ENCODE measurements at regions not wholly inside any gene's neighbourhood (a gene's known extent, or its start where the extent isn't known, plus 50 kb on each side); places are given as distances from the start of the nearest gene placed in this dataset.
"Not testable (repeated sequence)": the region's sequence is repeated elsewhere in the genome, so short reads cannot be mapped to it uniquely, and the experiment has no call there.

DNA sequence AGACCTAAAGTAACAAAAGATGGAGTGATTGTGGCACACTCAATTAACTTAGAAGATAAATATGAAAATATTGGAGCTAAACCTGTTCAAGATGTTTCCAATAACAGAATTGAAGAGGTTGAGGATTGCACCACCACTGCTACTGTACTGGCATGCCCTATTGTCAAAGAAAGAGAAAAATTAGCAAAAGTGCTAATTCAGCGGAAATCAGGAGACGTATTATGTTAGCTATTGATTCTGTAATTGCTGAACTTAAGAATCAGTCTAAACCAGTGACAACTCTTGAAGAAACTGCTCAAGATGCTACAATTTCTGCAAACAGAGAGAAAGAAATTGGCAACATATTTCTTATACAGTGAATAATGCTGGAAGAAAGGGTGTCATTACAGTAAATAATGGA is 754.4 kb downstream of the CDH18 start:
- no peak for DNase-seq (ENCODE audit: low read depth)

DNA sequence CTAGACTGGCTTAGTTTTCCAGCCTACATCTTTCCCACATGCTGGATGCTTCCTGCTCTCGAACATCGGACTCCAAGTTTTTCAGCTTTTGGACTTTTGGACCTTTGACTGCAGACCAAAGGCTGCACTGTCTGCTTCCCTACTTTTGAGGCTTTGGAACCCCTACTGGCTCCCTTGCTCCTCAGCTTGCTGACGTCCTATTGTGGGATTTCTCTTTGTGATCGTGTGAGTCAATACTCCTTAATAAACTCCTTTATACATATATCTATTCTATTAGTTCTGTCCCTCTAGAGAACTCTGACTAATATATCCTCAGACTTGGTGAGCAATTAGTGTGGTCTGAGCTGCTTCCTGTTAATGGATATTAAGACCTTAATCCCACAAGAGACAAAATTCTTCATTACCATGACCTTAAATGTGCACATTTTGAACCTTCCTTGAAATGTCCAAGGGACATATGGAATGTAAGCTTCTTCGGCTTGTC is 752.9 kb downstream of the CDH18 start:
- DNase-seq (ENCODE audit: low read depth), result no peak

DNA sequence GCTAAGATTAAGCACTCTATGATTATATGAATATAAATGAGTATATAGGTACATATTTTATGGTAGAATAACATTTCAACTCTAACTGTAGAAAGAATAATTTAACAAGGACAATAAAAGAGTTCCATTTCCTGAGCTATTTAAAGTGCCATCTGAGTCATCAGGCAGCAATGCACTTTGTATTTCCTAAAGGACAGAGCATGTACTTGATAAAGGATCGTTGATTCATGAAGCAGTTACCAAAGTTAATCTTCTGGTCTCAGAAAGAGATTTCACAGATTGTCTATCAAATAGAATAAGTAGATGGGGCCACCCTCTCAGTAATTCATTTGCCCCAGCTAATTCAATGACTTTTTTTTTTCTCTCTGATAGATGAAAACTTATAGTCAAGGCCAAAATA is 747.8 kb downstream of the CDH18 start:
- peak; percentile 49 for DNase-seq (ENCODE audit: low read depth)

DNA sequence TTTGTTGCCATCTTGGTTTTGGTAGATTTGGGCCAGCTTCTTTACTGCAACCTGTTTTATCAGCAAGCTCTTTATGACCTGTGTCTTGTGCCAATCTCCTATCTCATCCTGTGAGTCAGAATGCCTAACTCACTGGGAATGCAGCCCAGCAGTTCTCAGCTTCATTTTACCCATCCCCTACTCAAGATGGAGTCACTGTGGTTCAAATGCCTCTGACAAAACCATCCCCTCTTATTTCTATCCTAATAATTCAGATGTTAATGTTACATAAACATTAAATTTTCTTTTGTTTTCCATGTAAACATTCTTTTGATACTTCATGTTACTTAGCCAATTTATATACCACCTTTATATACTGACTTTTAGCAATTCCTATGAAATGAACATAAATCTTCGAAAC is 746.3 kb downstream of the CDH18 start:
- no peak for DNase-seq (ENCODE audit: low read depth)

DNA sequence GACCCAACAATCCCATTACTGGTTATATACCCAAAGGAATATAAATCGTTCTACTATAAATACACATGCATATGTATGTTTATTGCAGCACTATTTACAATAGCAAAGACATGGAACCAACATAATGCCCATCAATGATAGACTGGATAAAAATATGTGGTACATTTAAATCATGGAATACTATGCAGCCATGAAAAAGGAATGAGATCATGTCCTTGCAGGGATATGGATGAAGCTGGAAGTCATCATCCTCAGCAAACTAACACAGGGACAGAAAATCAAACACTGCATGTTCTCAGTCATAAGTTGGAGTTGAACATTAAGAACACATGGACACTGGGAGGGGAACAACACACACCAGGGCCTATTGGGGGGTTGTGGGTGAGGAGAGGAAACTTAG is 741.8 kb downstream of the CDH18 start:
- not testable (repeated sequence) for DNase-seq (ENCODE audit: low read depth)

DNA sequence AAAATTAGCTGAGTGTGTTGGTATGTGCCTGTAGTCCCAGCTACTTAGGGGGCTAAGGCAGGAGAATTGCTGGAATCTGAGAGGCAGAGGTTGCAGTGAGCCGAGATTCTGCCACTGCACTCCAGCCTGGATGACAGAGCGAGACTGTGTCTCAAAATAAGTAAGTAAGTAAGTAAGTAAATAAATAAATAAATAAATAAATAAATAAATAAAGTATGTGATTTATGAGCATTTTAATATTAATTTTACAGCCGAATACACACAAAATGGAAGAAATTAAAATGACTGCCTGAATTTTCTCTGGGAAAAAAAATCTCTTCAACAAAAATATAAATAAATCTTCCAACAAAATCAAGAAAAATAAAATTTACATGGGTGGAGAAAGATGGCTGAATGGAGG is 740.7 kb downstream of the CDH18 start:
- no peak for DNase-seq (ENCODE audit: low read depth)

DNA sequence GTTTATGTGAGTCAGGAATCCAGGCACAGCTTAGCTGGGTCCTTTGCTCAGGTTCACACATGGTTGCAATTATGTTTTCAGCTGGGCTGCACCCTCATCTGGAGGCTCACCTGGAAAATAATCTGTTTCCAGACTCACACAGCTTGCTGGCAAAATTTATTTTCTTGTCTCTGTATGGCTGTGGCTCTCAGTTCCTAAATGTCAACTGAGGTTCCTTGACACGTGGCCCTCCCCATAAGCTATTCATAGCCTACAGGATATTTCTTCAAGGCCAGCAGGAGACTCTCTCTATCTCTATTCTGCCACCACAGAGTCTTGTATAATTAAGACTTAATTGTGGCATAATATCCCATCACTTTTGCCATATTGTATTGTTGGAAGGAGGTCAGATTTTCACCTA is 732.0 kb downstream of the CDH18 start:
- DNase-seq (ENCODE audit: low read depth), result no peak

DNA sequence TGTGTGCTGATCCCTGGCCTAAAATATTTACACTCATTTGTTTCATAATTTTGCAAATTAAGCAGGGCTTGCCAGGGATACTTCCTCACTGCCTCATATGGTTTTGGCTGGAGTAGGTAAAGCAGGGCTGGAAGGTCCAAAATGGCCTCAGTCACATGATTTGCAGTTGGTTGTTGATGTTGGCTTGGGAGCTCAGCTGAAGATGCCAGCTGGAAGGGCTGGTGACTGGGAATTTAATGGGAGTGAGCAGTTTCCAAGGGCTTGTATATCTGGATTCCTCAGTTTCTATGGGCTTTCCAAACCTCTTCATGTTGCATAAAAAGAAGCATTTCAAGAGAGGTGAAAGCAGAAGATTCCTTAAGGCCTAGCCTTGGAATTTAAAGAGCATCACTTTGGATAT is 729.3 kb downstream of the CDH18 start:
- no peak for DNase-seq (ENCODE audit: low read depth)

DNA sequence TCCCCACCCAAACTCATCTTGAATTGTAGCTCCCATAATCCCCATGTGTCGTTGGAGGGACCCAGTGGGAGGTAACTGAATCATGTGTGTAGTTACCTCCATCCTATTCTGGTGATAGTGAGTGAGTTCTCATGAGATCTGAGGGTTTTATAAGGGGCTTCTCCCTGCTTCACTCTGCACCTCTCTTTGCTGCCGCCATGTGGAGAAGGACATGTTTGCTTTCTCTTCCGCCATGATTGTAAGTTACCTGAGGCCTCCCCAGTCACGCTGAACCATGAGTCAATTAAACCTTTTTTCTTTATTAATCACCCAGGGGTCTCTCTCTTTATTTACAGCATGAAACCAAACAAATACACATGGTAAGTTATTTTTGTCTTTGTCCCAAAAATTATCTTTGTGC is 726.1 kb downstream of the CDH18 start:
- DNase-seq (ENCODE audit: low read depth), result no peak

DNA sequence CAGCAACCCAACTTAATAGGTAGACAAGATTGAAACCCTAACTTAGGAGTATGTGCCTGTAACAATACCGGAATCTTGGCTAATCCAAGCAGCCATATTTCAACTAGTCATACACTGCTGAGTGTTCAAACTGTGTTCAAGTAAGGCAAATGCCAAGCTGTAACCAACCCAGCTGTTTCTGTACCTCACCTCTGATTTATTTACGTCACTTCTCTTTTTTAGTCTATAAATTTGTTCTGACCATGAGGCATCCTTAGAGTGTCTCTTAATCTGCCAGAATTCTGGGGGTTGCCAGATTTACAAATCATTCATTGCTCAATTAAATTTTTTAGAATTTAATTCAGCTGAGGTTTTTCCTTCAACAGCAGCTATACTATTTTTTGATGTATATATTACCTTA is 723.2 kb downstream of the CDH18 start:
- no peak for DNase-seq (ENCODE audit: low read depth)

DNA sequence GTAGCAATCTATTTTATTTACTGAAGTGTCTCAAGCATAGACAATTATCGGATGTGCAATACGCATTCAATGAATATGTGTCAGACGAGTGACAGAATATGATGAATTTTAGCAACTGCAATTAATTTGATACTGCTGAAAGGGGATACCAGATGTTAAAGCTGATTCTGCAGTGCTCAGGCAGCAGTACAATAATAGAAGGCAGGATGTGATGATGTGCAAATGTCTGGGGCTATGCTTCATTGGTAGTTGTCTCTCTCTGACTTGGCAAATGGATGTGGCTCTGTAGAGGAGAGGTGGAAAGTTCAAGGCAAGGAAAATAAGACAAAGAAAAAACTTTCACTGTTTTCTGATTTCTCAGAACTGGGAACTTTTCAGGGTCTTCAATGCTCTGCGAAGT is 721.2 kb downstream of the CDH18 start:
- DNase-seq (ENCODE audit: low read depth), result no peak

DNA sequence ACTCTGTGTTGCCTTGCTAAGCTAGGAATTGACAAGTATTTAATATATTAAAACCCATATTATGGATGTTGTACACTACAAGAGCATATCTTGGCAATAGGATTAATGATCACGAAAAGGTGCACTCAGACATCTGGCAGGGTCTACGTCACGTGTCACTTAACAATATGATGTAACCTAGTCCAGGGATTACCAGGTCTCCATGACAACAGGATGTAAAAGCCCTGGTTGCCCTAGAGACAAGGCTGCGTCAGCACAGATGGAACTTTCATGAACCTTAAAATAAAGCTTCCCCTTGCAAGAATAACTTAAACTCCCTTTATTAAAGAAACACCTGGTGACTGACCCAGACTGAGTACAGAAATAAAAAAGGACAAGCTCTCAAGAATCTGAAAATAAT is 717.8 kb downstream of the CDH18 start:
- DNase-seq (ENCODE audit: low read depth), result no peak

DNA sequence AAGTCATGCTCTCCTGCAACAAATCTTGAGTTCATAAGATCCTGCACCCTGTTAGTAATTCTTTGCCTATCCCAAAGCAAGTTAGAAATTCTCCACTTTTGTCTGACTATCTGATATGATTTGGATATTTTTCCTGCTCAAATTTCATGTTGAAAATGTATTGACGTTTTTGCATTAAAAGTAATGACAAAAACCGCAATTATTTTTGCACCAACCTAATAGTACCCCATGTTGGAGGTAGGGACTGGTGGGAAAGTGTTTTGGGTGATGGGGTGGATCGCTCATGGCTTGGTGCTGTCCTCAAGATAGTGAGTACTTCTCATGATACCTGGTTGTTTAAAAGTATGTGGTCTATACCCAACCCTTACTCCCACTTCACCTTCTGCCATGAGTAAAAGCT is 713.4 kb downstream of the CDH18 start:
- DNase-seq (ENCODE audit: low read depth), result no peak

DNA sequence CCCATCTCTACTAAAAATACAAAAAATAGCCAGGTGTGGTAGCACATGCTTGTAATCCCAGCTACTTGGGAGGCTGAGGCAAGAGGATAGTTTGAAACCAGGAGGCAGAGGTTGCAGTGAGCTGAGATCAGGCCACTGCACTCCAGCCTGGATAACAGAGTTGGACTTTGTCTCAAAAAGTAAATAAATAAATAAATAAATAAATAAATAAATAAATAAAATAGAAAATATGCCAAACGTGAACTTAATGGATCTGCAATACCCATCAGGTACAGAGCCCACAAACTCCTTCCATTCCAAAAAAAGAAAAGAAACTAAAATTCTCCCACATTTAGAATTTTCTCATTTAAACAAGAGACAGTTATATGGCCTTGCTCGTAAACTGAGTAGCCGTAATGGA is 702.7 kb downstream of the CDH18 start:
- DNase-seq (ENCODE audit: low read depth), result no peak

DNA sequence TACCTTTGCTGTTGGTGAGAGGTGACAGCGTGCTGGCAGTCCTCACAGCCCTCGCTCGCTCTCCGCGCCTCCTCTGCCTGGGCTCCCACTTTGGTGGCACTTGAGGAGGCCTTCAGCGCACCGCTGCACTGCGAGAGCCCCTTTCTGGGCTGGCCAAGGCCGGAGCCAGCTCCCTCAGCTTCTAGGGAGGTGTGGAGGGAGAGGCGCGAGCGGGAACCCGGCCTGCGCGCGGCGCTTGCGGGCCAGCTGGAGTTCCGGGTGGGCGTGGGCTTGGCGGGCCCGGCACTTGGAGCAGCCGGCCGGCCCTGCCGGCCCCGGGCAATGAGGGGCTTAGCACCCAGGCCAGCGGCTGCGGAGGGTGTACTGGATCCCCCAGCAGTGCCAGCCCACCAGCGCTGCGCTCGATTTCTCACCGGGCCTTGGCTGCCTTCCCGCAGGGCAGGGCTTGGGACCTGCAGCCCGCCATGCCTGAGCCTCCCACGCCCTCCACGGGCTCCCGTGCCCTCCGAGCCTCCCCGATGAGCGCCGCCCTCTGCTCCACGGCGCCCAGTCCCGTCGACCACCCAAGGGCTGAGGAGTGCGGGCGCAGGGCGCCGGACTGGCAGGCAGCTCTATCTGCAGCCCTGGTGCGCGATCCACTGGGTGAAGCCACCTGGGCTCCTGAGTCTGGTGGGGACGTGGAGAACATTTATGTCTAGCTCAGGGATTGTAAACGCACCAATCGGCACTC is 700.3 kb downstream of the CDH18 start:
- DNase-seq (ENCODE audit: low read depth), result not testable (repeated sequence)

DNA sequence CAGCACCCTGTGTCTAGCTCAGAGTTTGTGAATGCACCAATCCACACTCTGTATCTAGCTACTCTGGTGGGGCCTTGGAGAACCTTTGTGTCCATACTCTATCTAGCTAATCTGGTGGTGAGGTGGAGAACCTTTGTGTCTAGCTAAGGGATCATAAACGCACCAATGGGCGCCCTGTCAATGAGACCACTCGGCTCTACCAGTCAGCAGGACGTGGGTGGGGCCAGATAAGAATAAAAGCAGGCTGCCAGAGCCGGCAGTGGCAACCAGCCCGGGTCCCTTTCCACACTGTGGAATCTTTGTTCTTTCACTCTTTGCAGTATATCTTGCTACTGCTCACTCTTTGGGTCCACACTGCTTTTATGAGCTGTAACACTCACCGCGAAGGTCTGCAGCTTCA is 699.7 kb downstream of the CDH18 start:
- not testable (repeated sequence) for DNase-seq (ENCODE audit: low read depth)

DNA sequence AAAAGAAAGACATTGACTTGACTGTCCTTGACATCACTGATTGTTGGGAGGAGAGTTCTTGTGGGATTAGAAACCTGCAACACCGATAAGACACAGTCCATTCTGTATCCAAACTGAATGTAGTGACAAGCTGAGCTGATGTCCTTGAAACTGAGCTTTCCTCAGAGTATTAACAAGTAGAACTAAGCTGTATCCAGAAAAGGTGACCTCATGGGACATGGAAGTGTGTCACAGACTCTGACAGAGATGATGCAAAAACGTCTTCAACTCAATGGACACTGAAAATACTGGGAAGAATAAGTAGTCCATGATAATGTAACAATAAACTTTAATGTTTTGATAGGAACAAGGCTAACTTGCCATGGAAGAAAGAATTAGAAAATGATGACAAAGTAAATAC is 690.1 kb downstream of the CDH18 start:
- DNase-seq (ENCODE audit: low read depth), result no peak

DNA sequence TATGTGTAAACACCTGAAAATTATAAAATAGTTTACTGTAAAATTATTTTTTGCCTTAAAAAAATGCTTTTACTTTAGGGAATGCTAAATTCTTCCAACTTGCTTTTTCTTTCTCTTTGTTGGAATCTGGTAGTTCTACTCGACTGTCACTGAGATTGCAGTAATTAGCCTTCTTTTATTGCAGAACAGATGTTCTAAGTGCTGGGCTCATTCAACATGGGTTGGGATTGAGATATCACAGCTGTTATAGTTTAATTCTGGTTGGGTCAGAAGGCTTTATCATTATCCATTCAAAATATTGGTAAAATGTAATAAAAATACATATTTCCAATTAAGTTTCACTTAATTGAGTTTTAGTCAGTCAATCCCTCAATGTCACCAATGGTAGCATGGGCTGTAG is 686.7 kb downstream of the CDH18 start:
- no peak for DNase-seq (ENCODE audit: low read depth)

DNA sequence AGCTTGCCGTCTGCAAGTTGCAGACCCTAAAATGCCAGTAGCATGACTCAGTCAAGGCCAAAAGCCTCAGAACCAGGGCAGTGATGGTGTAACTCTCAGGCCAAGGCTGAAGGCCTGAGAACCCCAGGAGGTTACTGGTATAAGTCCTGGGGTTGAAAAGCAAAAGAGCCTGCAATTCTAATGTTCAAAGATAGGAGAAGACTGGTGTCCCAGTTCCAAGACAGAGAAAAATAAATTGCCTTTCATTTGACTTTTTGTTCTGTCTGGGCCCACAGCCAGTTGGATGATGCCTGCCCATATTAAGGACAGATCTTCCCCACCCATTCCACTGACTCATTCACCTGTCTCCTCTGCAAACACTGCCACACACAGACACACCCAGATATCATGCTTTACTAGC is 673.2 kb downstream of the CDH18 start:
- DNase-seq (ENCODE audit: low read depth), result peak; percentile 85

DNA sequence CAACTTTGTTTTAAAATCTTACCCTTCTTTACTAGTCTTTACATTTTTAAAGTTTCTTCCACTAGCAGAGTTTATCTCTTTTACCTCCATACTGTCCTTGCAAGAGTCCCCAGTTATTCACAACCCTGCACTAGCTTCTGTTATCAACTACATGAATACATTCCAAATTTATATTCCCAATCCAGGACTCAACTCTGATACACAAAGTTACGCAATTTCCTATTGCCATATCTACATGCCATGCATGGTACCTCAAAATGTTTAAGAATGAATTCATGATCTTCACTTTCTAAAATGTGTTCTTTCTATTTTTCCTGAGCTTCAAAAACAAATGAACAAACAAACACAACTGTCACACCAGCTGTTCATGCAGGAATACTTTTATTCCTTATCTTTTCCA is 668.7 kb downstream of the CDH18 start:
- no peak for DNase-seq (ENCODE audit: low read depth)

DNA sequence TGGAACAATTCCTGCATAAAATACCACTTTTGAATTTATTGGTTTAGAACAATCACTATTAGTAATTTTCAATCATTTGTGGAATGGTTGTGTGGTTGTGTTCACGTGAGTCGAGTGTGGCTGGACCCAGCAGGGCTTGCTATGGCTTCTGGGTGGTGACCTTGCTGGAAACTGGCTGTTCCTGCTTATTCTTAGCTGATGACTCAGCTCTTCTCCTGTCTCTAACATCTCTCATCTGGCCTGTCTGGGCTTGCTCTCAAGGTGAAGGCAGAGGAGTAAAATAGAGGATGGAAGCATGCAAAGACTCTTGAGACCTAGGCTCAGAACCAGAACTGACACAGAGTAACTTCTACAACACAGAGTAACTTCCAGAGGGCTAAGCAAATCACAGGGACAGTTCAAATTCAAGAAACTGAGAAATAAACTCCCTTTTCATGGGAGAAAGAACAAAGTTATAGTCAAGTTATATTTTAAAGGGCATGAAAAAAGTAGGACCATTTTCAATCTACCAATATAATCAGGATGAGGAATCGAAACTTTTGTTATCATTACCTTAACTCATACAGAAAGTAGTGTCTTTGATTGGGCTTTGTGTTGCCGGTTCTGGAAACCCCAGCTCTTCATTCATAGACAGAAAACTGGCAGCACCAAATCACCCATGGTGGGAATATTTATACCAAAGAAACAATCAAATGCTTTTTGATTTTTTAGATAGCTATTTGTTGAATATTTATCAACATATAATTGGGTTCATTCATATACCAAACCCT is 665.1 kb downstream of the CDH18 start:
- no peak for DNase-seq (ENCODE audit: low read depth)

DNA sequence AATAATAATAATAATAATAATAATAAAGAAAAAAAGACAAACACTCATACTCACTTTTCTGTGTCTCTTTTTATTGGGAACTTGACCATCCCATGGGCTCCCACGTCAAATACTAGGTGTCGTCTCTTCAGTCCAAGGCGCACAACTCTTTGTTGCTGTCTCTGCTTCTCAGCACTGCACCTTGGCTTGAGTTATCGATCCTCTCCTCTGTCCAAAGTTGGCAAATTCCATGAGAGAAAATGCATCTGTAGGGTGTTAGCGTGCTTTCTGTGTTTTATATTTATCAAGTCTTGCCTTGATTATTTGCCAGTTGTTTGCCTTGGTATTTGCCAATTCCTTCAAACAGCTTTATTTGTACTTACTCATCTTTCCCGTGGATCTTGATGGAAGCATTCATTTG is 653.7 kb downstream of the CDH18 start:
- no peak for DNase-seq (ENCODE audit: low read depth)

DNA sequence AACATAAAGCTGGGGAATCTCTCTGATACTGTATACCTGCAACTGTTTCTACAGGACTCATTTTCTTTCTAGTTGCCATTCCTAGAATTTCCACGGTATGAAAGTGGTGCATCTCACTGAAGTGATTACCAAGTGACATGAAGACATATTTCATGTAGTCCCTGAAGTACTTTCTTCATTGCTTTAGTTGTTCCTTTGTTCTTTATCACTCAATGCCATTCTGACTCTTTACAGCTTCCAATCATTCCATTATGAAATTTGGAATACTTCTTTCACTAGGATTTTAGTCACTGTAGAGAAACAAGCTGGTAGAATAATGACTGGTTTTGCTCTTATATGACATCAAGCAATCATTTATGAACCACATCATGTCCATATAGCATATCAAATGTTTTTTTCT is 645.1 kb downstream of the CDH18 start:
- no peak for DNase-seq (ENCODE audit: low read depth)

DNA sequence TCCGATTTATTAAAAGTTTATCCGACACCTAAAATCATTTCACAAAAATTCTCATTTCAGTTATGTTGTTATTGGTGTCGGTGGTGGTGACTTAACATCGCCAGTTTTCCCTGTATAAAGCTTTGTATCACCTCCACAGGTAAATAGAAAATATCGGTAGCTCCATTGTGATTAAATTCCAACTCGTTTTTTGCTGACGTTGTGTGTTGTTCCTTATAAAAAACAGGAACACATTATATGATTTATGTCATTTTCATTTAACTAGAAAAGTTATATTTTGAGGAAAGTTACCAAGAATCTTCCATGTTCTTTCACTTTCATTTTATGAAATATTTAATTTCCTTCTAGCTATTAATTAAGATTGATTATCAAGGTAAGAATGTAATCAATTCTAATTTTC is 635.9 kb downstream of the CDH18 start:
- DNase-seq (ENCODE audit: low read depth), result no peak

All from HS-27A (cell line).